Fibroblast of villous mesenchyme (primary cell): ENCODE measurements at regions not wholly inside any gene's neighbourhood (a gene's known extent, or its start where the extent isn't known, plus 50 kb on each side); places are given as distances from the start of the nearest gene placed in this dataset.

Source experiments
- DNase-seq: peaks from one replicate; pipeline ENCODE4 v3.0.0-alpha.2; 2010; ENCODE audit warnings: low read depth
- H3K4me3 ChIP-seq: 2 replicates; pipeline ENCODE4 v1.5.1; 2011; ENCODE audit warnings: low read depth, mild to moderate bottlenecking, low read length
- TF ChIP-seq, protein P1 (sequence below): IDR thresholded peaks from 2 replicates; pipeline ENCODE4 v1.5.1; 2012; ENCODE audit warnings: low read depth, mild to moderate bottlenecking, low read length; ENCODE audit not compliant: insufficient read depth

DNA sequence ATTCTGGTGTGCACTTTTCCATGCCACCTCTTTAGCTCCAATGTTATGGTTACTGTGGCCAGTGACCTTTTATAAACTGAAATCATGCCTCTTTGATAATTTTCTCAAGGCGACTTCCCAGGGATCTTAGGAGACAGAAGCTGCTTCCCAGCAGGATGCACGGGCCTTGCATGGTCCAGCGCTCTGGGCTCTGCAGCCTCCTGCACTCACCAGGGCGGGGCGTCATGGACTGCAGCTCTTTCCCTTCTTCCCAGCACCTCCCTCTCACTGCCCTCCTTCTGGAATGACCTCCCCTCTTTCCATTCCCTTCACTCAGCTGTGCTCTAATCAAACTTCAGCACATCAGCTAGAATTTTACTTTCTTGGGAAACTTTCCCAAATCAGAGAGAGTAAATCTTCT, 318.3 kb downstream of the IRS2 start:
- no peak for DNase-seq
- TF ChIP-seq, protein P1, sequence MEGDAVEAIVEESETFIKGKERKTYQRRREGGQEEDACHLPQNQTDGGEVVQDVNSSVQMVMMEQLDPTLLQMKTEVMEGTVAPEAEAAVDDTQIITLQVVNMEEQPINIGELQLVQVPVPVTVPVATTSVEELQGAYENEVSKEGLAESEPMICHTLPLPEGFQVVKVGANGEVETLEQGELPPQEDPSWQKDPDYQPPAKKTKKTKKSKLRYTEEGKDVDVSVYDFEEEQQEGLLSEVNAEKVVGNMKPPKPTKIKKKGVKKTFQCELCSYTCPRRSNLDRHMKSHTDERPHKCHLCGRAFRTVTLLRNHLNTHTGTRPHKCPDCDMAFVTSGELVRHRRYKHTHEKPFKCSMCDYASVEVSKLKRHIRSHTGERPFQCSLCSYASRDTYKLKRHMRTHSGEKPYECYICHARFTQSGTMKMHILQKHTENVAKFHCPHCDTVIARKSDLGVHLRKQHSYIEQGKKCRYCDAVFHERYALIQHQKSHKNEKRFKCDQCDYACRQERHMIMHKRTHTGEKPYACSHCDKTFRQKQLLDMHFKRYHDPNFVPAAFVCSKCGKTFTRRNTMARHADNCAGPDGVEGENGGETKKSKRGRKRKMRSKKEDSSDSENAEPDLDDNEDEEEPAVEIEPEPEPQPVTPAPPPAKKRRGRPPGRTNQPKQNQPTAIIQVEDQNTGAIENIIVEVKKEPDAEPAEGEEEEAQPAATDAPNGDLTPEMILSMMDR: no peak
- no peak overlapping the region for H3K4me3 ChIP-seq

DNA sequence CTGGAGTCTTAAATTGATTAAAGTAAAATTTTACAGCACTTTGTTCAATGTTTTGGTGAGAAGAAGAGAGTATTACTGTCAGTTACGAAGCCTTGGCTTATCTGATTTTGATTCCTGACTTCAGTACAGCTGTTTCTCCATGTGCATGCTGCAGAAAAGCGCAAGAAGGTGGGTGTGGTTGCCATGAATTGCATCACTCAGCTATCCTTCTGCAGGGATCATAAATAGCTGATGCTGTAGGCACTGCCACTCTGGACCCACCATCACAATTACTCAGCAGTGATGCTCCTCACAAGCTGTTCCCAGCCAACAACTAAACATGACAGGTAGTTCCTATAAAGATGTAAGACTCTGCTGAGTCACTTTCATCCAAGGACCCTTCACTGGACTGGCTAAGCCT, 321.2 kb downstream of the IRS2 start:
- TF ChIP-seq, protein P1: no peak
- peak; percentile 76 for DNase-seq
- no peak overlapping the region for H3K4me3 ChIP-seq

DNA sequence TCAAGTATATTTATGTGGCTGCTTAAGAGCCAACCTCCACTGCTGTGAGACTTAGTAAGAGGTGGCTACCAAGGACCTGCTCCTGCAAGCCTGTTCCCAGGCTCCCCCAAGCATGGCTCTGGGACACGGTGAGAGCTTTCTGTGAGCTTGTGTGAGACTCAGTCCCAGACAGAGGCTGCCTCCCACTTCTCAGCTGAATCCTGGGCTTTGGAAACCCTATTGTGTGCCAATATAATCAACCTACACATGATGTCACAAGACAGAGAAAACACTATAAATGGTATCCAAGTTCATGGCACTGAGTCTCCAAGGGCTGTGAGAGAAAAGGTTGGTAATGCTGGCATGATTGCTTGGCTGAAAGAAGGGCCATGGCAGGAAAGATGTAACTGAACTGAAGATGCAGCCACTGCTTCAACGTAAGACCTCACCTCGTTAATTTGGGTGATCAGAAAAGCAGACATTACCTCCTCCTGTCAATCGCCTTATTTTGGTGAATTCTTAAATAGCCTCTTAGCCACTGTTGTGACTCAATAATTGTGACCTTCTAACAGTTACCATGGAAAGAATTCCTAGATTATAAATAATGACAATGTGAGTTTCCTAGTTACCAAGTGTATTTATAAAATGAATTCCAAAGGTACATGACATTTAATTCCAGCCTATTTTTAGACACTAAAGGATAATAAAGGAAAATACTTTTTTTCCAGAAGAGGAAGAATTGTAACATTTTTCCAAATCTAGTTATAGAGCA, 332.0 kb downstream of the IRS2 start:
- TF ChIP-seq, protein P1: no peak
- H3K4me3 ChIP-seq: no peak overlapping the region
- DNase-seq: peak; percentile 49

DNA sequence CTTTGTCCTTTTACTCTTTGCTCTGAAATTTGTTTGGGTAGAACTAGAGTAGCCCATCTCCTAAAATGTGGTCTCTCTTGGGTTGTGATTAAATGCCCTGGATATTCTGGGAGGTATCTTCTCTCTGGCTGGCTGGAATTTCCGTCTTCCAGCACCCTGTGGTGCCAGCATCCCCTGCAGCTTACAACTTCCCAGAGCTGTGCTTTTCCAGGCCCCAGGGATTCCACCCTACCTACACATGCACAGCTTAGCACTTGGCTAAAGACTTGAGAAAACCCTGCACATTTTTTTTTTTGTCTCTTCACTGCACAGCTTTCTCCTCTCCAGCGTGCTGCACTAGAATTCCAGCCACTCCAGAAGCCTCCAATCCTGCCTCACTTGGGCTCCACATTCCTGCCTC, 334.7 kb downstream of the IRS2 start:
- TF ChIP-seq, protein P1: no peak
- no peak overlapping the region for H3K4me3 ChIP-seq
- no peak for DNase-seq

DNA sequence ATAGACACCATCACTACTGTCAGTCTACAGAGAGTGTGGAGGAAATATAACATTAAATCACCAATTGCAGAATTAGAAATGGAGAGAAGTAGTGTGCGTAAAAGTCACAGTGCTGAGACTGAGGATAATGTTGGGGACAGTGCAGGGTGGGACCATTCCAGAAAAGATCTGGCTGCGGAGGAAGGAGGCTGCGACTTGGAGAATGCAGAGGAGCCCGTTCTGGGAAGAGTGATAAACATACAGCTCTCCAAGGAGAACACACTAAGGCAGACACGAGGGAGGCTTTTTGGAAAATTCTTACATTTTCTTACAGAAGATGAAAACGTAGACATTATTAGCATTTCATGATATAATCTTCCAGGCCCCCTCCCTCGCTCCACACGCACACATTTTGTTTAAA, 337.8 kb downstream of the IRS2 start:
- no peak overlapping the region for H3K4me3 ChIP-seq
- no peak for DNase-seq
- TF ChIP-seq, protein P1: no peak

DNA sequence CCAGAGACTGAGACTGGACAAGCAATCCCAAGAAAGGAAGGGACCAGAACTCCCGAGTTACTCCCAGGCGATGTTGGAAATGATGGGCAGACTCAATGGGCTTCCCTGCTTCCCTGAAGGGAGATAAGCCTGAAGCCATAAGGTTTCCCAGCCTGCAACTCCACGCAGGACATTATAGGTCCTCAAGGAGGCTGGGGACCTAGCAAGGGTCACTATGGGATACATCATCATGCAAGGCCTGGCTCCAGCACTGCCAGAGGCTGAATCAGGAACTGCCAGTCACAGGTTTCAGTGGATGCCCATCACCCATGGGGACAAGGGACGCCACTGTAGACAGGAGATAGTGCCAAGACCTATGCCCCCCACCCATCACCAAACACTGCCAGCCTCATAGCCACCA, 338.7 kb downstream of the IRS2 start:
- H3K4me3 ChIP-seq: no peak overlapping the region
- TF ChIP-seq, protein P1: no peak
- DNase-seq: no peak

DNA sequence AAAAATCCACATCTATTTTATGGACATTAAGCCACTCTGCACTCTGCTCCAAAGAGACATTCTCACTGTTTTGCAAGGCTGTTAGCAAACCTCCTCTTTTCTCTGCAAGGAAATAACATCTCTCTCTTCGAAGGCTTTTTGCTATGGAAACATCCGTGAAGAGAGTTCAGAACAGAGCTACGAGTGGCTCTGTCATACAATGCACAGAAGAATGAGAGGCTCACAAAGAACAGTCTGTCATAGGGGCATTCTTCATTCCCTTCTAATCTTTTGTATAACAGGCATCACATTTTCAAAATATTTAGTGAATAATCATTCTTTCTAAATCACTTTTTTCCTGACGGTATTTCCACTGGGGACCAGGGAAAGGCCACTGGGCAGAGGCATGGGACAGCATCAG, 346.1 kb downstream of the IRS2 start:
- TF ChIP-seq, protein P1: no peak
- no peak for DNase-seq
- no peak overlapping the region for H3K4me3 ChIP-seq
